G401.6 (cell line): ENCODE measurements at regions not wholly inside any gene's neighbourhood (a gene's known extent, or its start where the extent isn't known, plus 50 kb on each side); places are given as distances from the start of the nearest gene placed in this dataset.

ENCODE experiments used
- FAIRE-seq: peaks from 2 replicates; lab custom pipeline; 2012; peaks lifted over from hg19 to GRCh38; lab: Jason Lieb, UNC

GRCh38 chr7:15998617-15999016 is 312.1 kb upstream of the MEOX2 start:
- FAIRE-seq, result no peak

GRCh38 chr7:15995027-15995426 is 308.5 kb upstream of the MEOX2 start:
- FAIRE-seq, result no peak

GRCh38 chr7:15989194-15989593 is 302.7 kb upstream of the MEOX2 start:
- no peak for FAIRE-seq

- no peak for FAIRE-seq
These were observed 299.3 kb upstream of the MEOX2 start for GRCh38 chr7:15985587-15986384.

GRCh38 chr7:15977663-15978062 is 291.2 kb upstream of the MEOX2 start:
- FAIRE-seq, result no peak

GRCh38 chr7:15972862-15973275 is 286.4 kb upstream of the MEOX2 start:
- FAIRE-seq, result no peak

GRCh38 chr7:15967551-15967950 is 281.1 kb upstream of the MEOX2 start:
- no peak for FAIRE-seq

GRCh38 chr7:15967121-15967520 is 280.6 kb upstream of the MEOX2 start:
- FAIRE-seq, result no peak

GRCh38 chr7:15963206-15963605 is 276.7 kb upstream of the MEOX2 start:
- FAIRE-seq, result no peak

- FAIRE-seq, result no peak
These were observed 268.3 kb upstream of the MEOX2 start for GRCh38 chr7:15954671-15955354.

GRCh38 chr7:15950299-15950698 is 263.8 kb upstream of the MEOX2 start:
- FAIRE-seq, result no peak

GRCh38 chr7:15947754-15948153 is 261.3 kb upstream of the MEOX2 start:
- FAIRE-seq, result no peak

- no peak for FAIRE-seq
These were observed 251.6 kb upstream of the MEOX2 start for GRCh38 chr7:15938115-15938514.

- no peak for FAIRE-seq
These were observed 251.1 kb upstream of the MEOX2 start for GRCh38 chr7:15937571-15937970.

- no peak for FAIRE-seq
These were observed 250.5 kb upstream of the MEOX2 start for GRCh38 chr7:15936991-15937390.

- FAIRE-seq, result no peak
These were observed 245.8 kb upstream of the MEOX2 start for GRCh38 chr7:15932318-15932717.

GRCh38 chr7:15929411-15929810 is 242.9 kb upstream of the MEOX2 start:
- FAIRE-seq, result no peak

- FAIRE-seq, result no peak
These were observed 239.1 kb upstream of the MEOX2 start for GRCh38 chr7:15925608-15926007.

GRCh38 chr7:15924910-15925309 is 238.4 kb upstream of the MEOX2 start:
- no peak for FAIRE-seq

GRCh38 chr7:15922002-15922401 is 235.5 kb upstream of the MEOX2 start:
- no peak for FAIRE-seq

GRCh38 chr7:15921576-15921975 is 235.1 kb upstream of the MEOX2 start:
- no peak for FAIRE-seq

- no peak for FAIRE-seq
These were observed 234.5 kb upstream of the MEOX2 start for GRCh38 chr7:15920953-15921352.

GRCh38 chr7:15916681-15917380 is 230.3 kb upstream of the MEOX2 start:
- FAIRE-seq, result no peak
